Smooth muscle cell (in vitro differentiated cells): ENCODE measurements at regions not wholly inside any gene's neighbourhood (a gene's known extent, or its start where the extent isn't known, plus 50 kb on each side); places are given as distances from the start of the nearest gene placed in this dataset.
A peak's percentile ranks its signal among the peaks of the same experiment; 100 is the strongest.

Experiments
- DNase-seq: peaks from one replicate; lab custom pipeline; 2025; ENCODE audit not compliant: unreplicated experiment; lab: John Stamatoyannopoulos, UW
- H2AFZ ChIP-seq: fragments of 200-600 bp; sonication (generic); 2 replicates; pipeline ENCODE4 v1.6.0; 2016; ENCODE audit warnings: antibody characterized with exemption, low read depth, mild to moderate bottlenecking
- H3F3A ChIP-seq: fragments of 200-600 bp; sonication (generic); 2 replicates; pipeline ENCODE4 v1.6.0; 2017; ENCODE audit warnings: antibody characterized with exemption, low read depth
- H3K27ac ChIP-seq: fragments of 200-600 bp; sonication (generic); 2 replicates; pipeline ENCODE4 v1.5.1; 2016; ENCODE audit warnings: low read depth, mild to moderate bottlenecking
- H3K27me3 ChIP-seq: fragments of 200-600 bp; sonication (generic); 2 replicates; pipeline ENCODE4 v1.6.1; 2016; ENCODE audit warnings: low read depth, mild to moderate bottlenecking
- H3K36me3 ChIP-seq: fragments of 200-600 bp; sonication (generic); 2 replicates; pipeline ENCODE4 v1.5.1; 2016; ENCODE audit warnings: low read depth
- H3K4me1 ChIP-seq: fragments of 200-600 bp; sonication (generic); 2 replicates; pipeline ENCODE4 v1.5.1; 2016; ENCODE audit warnings: low read depth
- H3K4me2 ChIP-seq: fragments of 200-600 bp; sonication (generic); 2 replicates; pipeline ENCODE4 v1.6.0; 2016; ENCODE audit warnings: mild to moderate bottlenecking
- H3K4me3 ChIP-seq: fragments of 200-600 bp; sonication (generic); 2 replicates; pipeline ENCODE4 v1.5.1; 2016; ENCODE audit warnings: mild to moderate bottlenecking
- H3K79me2 ChIP-seq: fragments of 200-600 bp; sonication (generic); 2 replicates; pipeline ENCODE4 v1.6.0; 2016; ENCODE audit warnings: low read depth, mild to moderate bottlenecking
- H3K9ac ChIP-seq: fragments of 200-600 bp; sonication (generic); 2 replicates; pipeline ENCODE4 v1.6.0; 2016; ENCODE audit warnings: low read depth
- H3K9me3 ChIP-seq: fragments of 200-600 bp; sonication (generic); replicated peaks from 2 replicates; pipeline ENCODE4 v1.5.1; 2016; ENCODE audit warnings: low read depth
- H4K20me1 ChIP-seq: fragments of 200-600 bp; sonication (generic); 2 replicates; pipeline ENCODE4 v1.6.0; 2016; ENCODE audit warnings: low read depth
- CTCF ChIP-seq: fragments of 200-600 bp; sonication (generic); IDR thresholded peaks from 2 replicates; pipeline ENCODE4 v1.5.1; 2017; ENCODE audit warnings: borderline replicate concordance, mild to moderate bottlenecking, antibody characterized with exemption; ENCODE audit not compliant: insufficient read depth, poor library complexity, severe bottlenecking
- WGBS: methylation state at CpG from one replicate; pipeline ENCODE4 v1.1.7; 2016; ENCODE audit warnings: low lambda C conversion rate; 5-methylcytosine and 5-hydroxymethylcytosine counted together

- 65% methylated on average over 4 of the region's 4 CpGs for WGBS
- H3K4me3 ChIP-seq: no peak overlapping the region
- TF ChIP-seq CTCF: no peak
- peaks cover 8% of the 10 kb centered on the region for H3K9me3 ChIP-seq
- no peak overlapping the region for H3K4me2 ChIP-seq
- H3K4me1 ChIP-seq: no peaks in the 10 kb centered on the region
- H4K20me1 ChIP-seq: no peaks in the 10 kb centered on the region
- no peak overlapping the region for H3K27ac ChIP-seq
- H2AFZ ChIP-seq: no peak overlapping the region
- H3K79me2 ChIP-seq: no peaks in the 10 kb centered on the region
- no peak for DNase-seq
- H3K27me3 ChIP-seq: no peaks in the 10 kb centered on the region
- no peak overlapping the region for H3K9ac ChIP-seq
- H3F3A ChIP-seq: no peaks in the 10 kb centered on the region
- H3K36me3 ChIP-seq: no peaks in the 10 kb centered on the region
Observed at GRCh38 chr6:8543714-8544113, 108.4 kb upstream of the SLC35B3 start.

- Histone ChIP-seq H2AFZ (no peak overlapping the region), H3K9ac (no peak overlapping the region), H3K79me2 (no peaks in the 10 kb centered on the region), H3K4me1 (no peaks in the 10 kb centered on the region), H3F3A (no peaks in the 10 kb centered on the region), H4K20me1 (no peaks in the 10 kb centered on the region), H3K4me3 (no peak overlapping the region), H3K9me3 (peaks cover 8% of the 10 kb centered on the region), H3K27me3 (no peaks in the 10 kb centered on the region), H3K27ac (no peak overlapping the region), H3K4me2 (no peak overlapping the region), H3K36me3 (no peaks in the 10 kb centered on the region)
- no peak for DNase-seq
- peak; percentile 33 for TF ChIP-seq CTCF
Observed at GRCh38 chr6:8539453-8539852, 104.1 kb upstream of the SLC35B3 start.

- no peak overlapping the region for H3K9ac ChIP-seq
- H3K27me3 ChIP-seq: no peaks in the 10 kb centered on the region
- no peaks in the 10 kb centered on the region for H3K4me1 ChIP-seq
- WGBS: 73% methylated on average over 3 of the region's 3 CpGs
- no peaks in the 10 kb centered on the region for H3K36me3 ChIP-seq
- H3K79me2 ChIP-seq: no peaks in the 10 kb centered on the region
- no peak overlapping the region for H3K27ac ChIP-seq
- no peak overlapping the region for H3K4me3 ChIP-seq
- no peaks in the 10 kb centered on the region for H3F3A ChIP-seq
- TF ChIP-seq CTCF: no peak
- no peak for DNase-seq
- H4K20me1 ChIP-seq: no peaks in the 10 kb centered on the region
- H2AFZ ChIP-seq: no peak overlapping the region
- no peak overlapping the region for H3K4me2 ChIP-seq
- H3K9me3 ChIP-seq: peaks cover 4% of the 10 kb centered on the region
Observed at GRCh38 chr6:8536122-8536521, 100.8 kb upstream of the SLC35B3 start.

- WGBS: 69% methylated on average over 3 of the region's 3 CpGs
- DNase-seq: no peak
- no peaks in the 10 kb centered on the region for H3F3A ChIP-seq
Observed at GRCh38 chr6:8535519-8535918, 100.2 kb upstream of the SLC35B3 start.

More at GRCh38 chr6:8535519-8535918, 100.2 kb upstream of the SLC35B3 start:
- Histone ChIP-seq H2AFZ (no peak overlapping the region), H3K4me2 (no peak overlapping the region), H3K4me1 (no peaks in the 10 kb centered on the region), H3K27me3 (no peaks in the 10 kb centered on the region), H3K27ac (no peak overlapping the region), H3K9me3 (no peaks in the 10 kb centered on the region), H3K79me2 (no peaks in the 10 kb centered on the region), H3K9ac (no peak overlapping the region), H3K36me3 (no peaks in the 10 kb centered on the region), H3K4me3 (no peak overlapping the region), H4K20me1 (no peaks in the 10 kb centered on the region)
- TF ChIP-seq CTCF: no peak
